ENCODE measurements at regions not wholly inside any gene's neighbourhood (a gene's known extent, or its start where the extent isn't known, plus 50 kb on each side); places are given as distances from the start of the nearest gene placed in this dataset.

DNA sequence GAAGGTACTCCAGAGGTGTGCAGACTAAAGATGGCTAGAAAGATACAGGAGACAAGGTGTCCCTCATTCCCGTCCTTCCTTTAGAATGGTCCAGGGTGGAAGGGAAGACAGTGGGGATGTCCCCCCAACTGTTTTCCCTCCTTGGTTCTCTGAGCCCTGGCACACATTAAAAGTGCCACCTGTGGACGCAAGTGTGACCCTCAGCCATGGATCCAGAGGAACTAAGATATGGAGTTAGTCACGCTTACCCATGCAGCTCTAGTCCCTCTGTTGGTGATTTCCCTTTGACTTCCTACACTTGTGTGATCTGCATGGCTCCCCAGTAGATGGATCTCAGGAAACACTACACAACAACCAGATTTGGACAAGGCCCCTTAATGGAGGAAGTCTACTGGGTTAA, 113.1 kb upstream of the SRD5A2 start:
- TF ChIP-seq, protein P1, sequence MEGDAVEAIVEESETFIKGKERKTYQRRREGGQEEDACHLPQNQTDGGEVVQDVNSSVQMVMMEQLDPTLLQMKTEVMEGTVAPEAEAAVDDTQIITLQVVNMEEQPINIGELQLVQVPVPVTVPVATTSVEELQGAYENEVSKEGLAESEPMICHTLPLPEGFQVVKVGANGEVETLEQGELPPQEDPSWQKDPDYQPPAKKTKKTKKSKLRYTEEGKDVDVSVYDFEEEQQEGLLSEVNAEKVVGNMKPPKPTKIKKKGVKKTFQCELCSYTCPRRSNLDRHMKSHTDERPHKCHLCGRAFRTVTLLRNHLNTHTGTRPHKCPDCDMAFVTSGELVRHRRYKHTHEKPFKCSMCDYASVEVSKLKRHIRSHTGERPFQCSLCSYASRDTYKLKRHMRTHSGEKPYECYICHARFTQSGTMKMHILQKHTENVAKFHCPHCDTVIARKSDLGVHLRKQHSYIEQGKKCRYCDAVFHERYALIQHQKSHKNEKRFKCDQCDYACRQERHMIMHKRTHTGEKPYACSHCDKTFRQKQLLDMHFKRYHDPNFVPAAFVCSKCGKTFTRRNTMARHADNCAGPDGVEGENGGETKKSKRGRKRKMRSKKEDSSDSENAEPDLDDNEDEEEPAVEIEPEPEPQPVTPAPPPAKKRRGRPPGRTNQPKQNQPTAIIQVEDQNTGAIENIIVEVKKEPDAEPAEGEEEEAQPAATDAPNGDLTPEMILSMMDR (IDR thresholded peaks at IDR 0.05) = no peak
- no peak for TF ChIP-seq POLR2A (IDR thresholded peaks at IDR 0.05)

Measured in testis (tissue), 2 donors.